ENCODE measurements at regions not wholly inside any gene's neighbourhood (a gene's known extent, or its start where the extent isn't known, plus 50 kb on each side); places are given as distances from the start of the nearest gene placed in this dataset.
"Not testable (repeated sequence)": the region's sequence is repeated elsewhere in the genome, so short reads cannot be mapped to it uniquely, and the experiment has no call there.

GRCh38 chr11:133638921-133639320, 106.6 kb upstream of the OPCML start:
- no peak for DNase-seq (ENCODE audit: low spot score)

GRCh38 chr11:133636711-133637355, 104.5 kb upstream of the OPCML start:
- peak; percentile 80 for DNase-seq (ENCODE audit: low spot score)

GRCh38 chr11:133635244-133635739, 103.0 kb upstream of the OPCML start:
- no peak for DNase-seq (ENCODE audit: low spot score)

- DNase-seq (ENCODE audit: low spot score): not testable (repeated sequence)
These were observed 96.1 kb upstream of the OPCML start for GRCh38 chr11:133628371-133628770.

GRCh38 chr11:133621611-133622010, 89.3 kb upstream of the OPCML start:
- no peak for DNase-seq (ENCODE audit: low spot score)

GRCh38 chr11:133619973-133620372, 87.7 kb upstream of the OPCML start:
- peak; percentile 38 for DNase-seq (ENCODE audit: low spot score)

GRCh38 chr11:133619397-133619796, 87.1 kb upstream of the OPCML start:
- DNase-seq (ENCODE audit: low spot score): peak; percentile 62

GRCh38 chr11:133618544-133618943, 86.2 kb upstream of the OPCML start:
- no peak for DNase-seq (ENCODE audit: low spot score)

GRCh38 chr11:133608496-133608895, 76.2 kb upstream of the OPCML start:
- no peak for DNase-seq (ENCODE audit: low spot score)

- DNase-seq (ENCODE audit: low spot score): no peak
These were observed 73.8 kb upstream of the OPCML start for GRCh38 chr11:133606124-133606523.

- no peak for DNase-seq (ENCODE audit: low spot score)
These were observed 73.2 kb upstream of the OPCML start for GRCh38 chr11:133605482-133605881.

GRCh38 chr11:133601641-133602040, 69.3 kb upstream of the OPCML start:
- DNase-seq (ENCODE audit: low spot score): no peak

- no peak for DNase-seq (ENCODE audit: low spot score)
These were observed 68.5 kb upstream of the OPCML start for GRCh38 chr11:133600786-133601185.

GRCh38 chr11:133600306-133600705, 68.0 kb upstream of the OPCML start:
- DNase-seq (ENCODE audit: low spot score): no peak

- DNase-seq (ENCODE audit: low spot score): no peak
These were observed 66.6 kb upstream of the OPCML start for GRCh38 chr11:133598906-133599305.

GRCh38 chr11:133597236-133597635, 64.9 kb upstream of the OPCML start:
- DNase-seq (ENCODE audit: low spot score): no peak

GRCh38 chr11:133595998-133596590, 63.8 kb upstream of the OPCML start:
- no peak for DNase-seq (ENCODE audit: low spot score)

GRCh38 chr11:133593036-133593435, 60.7 kb upstream of the OPCML start:
- no peak for DNase-seq (ENCODE audit: low spot score)

- no peak for DNase-seq (ENCODE audit: low spot score)
These were observed 54.7 kb upstream of the OPCML start for GRCh38 chr11:133586903-133587517.

- DNase-seq (ENCODE audit: low spot score): no peak
These were observed 50.4 kb upstream of the OPCML start for GRCh38 chr11:133582750-133583149.

GRCh38 chr11:133582326-133582725, 50.0 kb upstream of the OPCML start:
- no peak for DNase-seq (ENCODE audit: low spot score)

All from D341Med (cell line).